MG63 (cell line): ENCODE measurements at regions not wholly inside any gene's neighbourhood (a gene's known extent, or its start where the extent isn't known, plus 50 kb on each side); places are given as distances from the start of the nearest gene placed in this dataset.

Source experiments
- DNase-seq: peaks from one replicate; pipeline ENCODE4 v3.0.0-alpha.2; 2020
- H3K27me3 ChIP-seq: fragments of 250-450 bp; sonication (Bioruptor Pico); 2 replicates; pipeline ENCODE4 v1.5.1; 2020; ENCODE audit warnings: mild to moderate bottlenecking, moderate library complexity
- H3K36me3 ChIP-seq: fragments of 250-450 bp; sonication (Bioruptor Pico); 2 replicates; pipeline ENCODE4 v1.5.1; 2020; ENCODE audit warnings: mild to moderate bottlenecking, moderate library complexity
- H3K4me3 ChIP-seq: fragments of 250-450 bp; sonication (Bioruptor Pico); 2 replicates; pipeline ENCODE4 v1.5.1; 2020; ENCODE audit warnings: mild to moderate bottlenecking, moderate library complexity
- H3K9me3 ChIP-seq: fragments of 250-450 bp; sonication (Bioruptor Pico); 2 replicates; pipeline ENCODE4 v1.5.1; 2020; ENCODE audit warnings: mild to moderate bottlenecking, moderate library complexity

- DNase-seq: no peak
- Histone ChIP-seq H3K4me3 (no peak overlapping the region), H3K36me3 (no peaks in the 10 kb centered on the region), H3K27me3 (no peaks in the 10 kb centered on the region), H3K9me3 (no peaks in the 10 kb centered on the region)
Observed at GRCh38 chr2:78589871-78590270, 435.6 kb upstream of the REG3G start.

- Histone ChIP-seq H3K9me3 (no peaks in the 10 kb centered on the region), H3K27me3 (no peaks in the 10 kb centered on the region), H3K4me3 (no peak overlapping the region), H3K36me3 (no peaks in the 10 kb centered on the region)
- no peak for DNase-seq
Observed at GRCh38 chr2:78592491-78592890, 433.0 kb upstream of the REG3G start.

DNA sequence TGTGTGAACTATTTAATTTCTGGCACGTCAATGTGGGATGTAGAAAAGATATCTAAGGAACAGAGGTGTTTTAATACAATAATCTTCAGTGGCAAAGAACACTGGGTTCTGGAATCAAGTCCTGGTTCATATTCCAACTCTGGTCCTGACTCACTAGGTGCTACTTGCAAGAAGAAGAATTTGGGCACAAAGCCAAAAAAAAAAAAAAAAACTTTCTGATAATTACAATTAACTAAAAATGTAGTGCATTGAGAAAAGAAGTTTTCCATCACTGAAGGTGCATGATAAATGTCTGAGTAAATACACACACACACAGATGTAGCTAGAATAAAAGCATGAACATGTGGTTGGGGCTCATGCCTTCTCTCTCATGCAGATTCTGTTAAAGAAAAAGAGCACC lies 424.4 kb upstream of the REG3G start:
- Histone ChIP-seq H3K4me3 (no peak overlapping the region), H3K9me3 (no peaks in the 10 kb centered on the region), H3K27me3 (no peaks in the 10 kb centered on the region), H3K36me3 (no peaks in the 10 kb centered on the region)
- DNase-seq: no peak

GRCh38 chr2:78602862-78603261 lies 422.6 kb upstream of the REG3G start:
- Histone ChIP-seq H3K27me3 (no peaks in the 10 kb centered on the region), H3K9me3 (no peaks in the 10 kb centered on the region), H3K36me3 (no peaks in the 10 kb centered on the region), H3K4me3 (no peak overlapping the region)
- no peak for DNase-seq

- Histone ChIP-seq H3K9me3 (no peaks in the 10 kb centered on the region), H3K36me3 (no peaks in the 10 kb centered on the region), H3K4me3 (no peak overlapping the region), H3K27me3 (no peaks in the 10 kb centered on the region)
- DNase-seq: no peak
Observed at GRCh38 chr2:78606895-78607294, 418.6 kb upstream of the REG3G start.

DNA sequence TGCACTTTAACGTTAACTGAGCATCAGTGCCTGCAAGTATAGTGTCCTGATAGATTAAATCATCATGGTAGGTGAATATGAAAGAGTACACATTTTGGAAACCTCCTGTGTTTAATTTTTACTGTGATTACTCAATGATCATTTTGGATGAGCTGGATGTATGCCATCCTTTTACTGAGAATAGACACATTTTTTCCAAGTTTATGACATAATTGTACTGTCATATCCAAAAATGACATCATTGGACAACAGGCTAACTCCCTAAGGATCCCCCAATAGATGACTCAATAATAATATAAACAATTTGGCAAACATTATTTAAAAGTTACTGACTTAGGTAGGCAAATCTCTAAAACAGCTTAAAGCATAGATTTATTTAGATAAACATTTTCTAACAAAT lies 410.8 kb upstream of the REG3G start:
- H3K36me3 ChIP-seq: no peaks in the 10 kb centered on the region
- DNase-seq: no peak
- H3K27me3 ChIP-seq: no peaks in the 10 kb centered on the region
- H3K9me3 ChIP-seq: no peaks in the 10 kb centered on the region
- H3K4me3 ChIP-seq: no peak overlapping the region

DNA sequence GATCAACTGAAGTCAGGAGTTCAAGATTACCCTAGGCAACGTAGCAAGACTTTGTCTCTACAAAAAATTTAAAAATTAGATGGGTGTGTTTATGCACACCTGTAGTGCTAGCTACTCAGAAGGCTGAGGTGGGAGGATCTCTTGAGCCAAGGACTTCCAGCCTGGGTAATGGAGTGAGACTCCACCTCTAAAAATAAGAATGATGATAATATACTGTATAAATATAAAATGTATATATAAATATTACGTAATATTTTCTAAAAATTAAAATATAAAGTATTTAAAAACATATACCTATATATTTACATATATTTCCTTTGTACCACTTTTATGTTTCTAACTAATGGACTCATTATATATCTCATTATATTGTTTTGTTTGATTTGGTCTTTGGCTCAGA lies 409.5 kb upstream of the REG3G start:
- no peaks in the 10 kb centered on the region for H3K36me3 ChIP-seq
- no peaks in the 10 kb centered on the region for H3K9me3 ChIP-seq
- no peak for DNase-seq
- H3K4me3 ChIP-seq: no peak overlapping the region
- H3K27me3 ChIP-seq: no peaks in the 10 kb centered on the region

DNA sequence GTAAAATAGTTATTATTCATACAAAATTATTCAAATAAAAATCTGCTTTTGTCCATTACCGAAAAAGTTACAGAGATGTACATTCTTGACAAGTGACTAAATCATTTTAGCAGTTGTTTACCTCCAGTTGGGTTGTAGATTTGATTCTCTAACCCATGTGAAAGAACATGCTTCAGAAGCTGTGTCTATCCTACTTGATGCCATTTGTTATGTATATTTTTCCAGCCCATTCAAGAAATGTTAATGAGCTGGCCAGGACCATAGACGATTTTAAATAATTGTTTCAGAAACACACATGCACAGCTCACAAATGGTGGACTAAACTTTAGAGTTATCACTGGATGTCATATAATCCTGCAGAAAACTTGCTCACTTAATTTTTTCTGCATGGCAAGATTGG lies 391.1 kb upstream of the REG3G start:
- Histone ChIP-seq H3K36me3 (no peaks in the 10 kb centered on the region), H3K4me3 (no peak overlapping the region), H3K27me3 (no peaks in the 10 kb centered on the region), H3K9me3 (no peaks in the 10 kb centered on the region)
- no peak for DNase-seq

DNA sequence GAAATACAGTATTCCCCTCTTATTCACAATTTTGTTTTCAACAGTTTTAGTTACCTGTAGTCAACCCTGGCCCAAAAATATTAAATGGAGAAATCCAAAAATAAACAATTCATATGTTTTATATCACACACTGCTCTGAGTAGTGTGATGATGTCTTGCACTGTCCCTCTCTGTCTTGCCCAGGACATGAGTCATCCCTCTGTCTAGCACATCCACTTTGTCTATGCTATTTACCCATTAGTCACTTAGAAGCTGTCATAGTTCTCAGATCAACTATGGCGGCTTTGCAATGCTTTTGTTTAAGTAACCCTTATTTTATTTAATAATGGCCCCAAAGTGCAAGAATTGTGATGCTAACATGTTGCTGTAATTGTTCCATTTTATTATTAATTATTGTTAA lies 380.6 kb upstream of the REG3G start:
- Histone ChIP-seq H3K27me3 (no peaks in the 10 kb centered on the region), H3K9me3 (no peaks in the 10 kb centered on the region), H3K4me3 (no peak overlapping the region), H3K36me3 (no peaks in the 10 kb centered on the region)
- DNase-seq: no peak

- no peaks in the 10 kb centered on the region for H3K9me3 ChIP-seq
- DNase-seq: no peak
- no peak overlapping the region for H3K4me3 ChIP-seq
Observed at GRCh38 chr2:78646533-78647364, 378.8 kb upstream of the REG3G start.

DNA sequence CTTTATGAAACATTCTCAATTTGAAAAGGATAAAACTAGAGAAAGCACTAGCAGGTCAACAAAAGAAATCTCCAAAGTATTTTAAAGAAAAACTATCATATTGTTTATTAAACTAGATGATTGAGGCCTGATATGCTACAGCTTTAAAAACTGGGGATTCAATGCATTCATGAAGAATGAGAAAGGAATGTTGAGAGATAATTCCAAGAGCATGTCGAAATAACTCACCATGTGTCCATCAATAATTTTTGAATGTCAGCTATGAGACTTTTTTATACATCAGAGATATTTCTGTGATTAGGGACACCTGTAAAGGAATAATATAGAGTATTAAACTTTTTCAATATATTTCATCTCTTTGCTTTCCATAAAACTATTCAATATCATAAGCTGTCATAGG lies 376.9 kb upstream of the REG3G start:
- Histone ChIP-seq H3K4me3 (no peak overlapping the region), H3K9me3 (no peaks in the 10 kb centered on the region), H3K36me3 (no peaks in the 10 kb centered on the region), H3K27me3 (no peaks in the 10 kb centered on the region)
- DNase-seq: no peak

More at GRCh38 chr2:78646533-78647364, 378.8 kb upstream of the REG3G start:
- H3K27me3 ChIP-seq: no peaks in the 10 kb centered on the region
- H3K36me3 ChIP-seq: no peaks in the 10 kb centered on the region

- DNase-seq: no peak
- Histone ChIP-seq H3K9me3 (no peaks in the 10 kb centered on the region), H3K4me3 (no peak overlapping the region), H3K27me3 (no peaks in the 10 kb centered on the region), H3K36me3 (no peaks in the 10 kb centered on the region)
Observed at GRCh38 chr2:78654941-78655340, 370.6 kb upstream of the REG3G start.

GRCh38 chr2:78676921-78677696 lies 348.4 kb upstream of the REG3G start:
- no peaks in the 10 kb centered on the region for H3K9me3 ChIP-seq
- no peaks in the 10 kb centered on the region for H3K36me3 ChIP-seq
- no peaks in the 10 kb centered on the region for H3K27me3 ChIP-seq
- DNase-seq: no peak
- H3K4me3 ChIP-seq: no peak overlapping the region

DNA sequence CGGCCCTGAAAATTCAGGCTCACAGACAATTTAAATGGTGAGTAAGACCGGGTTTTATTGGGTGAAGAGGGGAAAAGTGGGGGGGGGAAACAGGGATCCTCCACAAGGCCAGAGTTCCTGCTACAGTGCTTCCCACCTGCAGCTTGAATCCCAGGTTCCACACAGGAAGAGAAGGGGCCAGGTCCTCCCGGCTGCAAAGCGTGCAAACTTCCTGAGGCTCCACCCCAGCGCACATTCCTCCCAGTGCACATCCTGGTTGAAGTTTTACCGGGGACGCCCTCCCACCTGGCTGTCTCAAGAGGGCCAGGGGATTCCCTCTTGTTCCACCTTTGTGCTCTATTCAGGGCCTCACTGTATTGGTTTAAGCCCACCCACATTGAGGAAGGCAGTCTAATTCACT lies 347.7 kb upstream of the REG3G start:
- H3K4me3 ChIP-seq: no peak overlapping the region
- H3K27me3 ChIP-seq: no peaks in the 10 kb centered on the region
- no peak for DNase-seq
- H3K9me3 ChIP-seq: no peaks in the 10 kb centered on the region
- no peaks in the 10 kb centered on the region for H3K36me3 ChIP-seq

DNA sequence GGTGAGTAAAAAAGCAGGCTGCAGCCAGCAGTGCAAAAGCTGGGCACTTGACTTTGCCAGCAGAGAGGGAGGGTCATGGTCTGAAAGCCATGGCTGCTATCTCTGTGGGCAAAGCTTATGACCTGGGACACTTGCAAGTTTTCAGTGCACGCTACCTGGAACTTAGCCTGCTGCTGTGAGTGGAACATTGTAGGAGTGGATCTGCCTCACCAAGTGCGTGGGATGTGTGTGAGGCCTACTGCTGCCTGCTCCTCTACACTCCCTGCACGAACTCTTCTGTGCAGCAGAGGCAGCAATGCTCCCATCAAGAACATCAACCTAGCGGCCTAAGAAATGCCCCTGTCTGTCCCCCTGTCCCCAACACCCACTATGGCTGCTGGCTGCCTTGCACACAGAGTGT lies 344.1 kb upstream of the REG3G start:
- no peak overlapping the region for H3K4me3 ChIP-seq
- H3K9me3 ChIP-seq: no peaks in the 10 kb centered on the region
- no peak for DNase-seq
- H3K36me3 ChIP-seq: no peaks in the 10 kb centered on the region
- no peaks in the 10 kb centered on the region for H3K27me3 ChIP-seq

DNA sequence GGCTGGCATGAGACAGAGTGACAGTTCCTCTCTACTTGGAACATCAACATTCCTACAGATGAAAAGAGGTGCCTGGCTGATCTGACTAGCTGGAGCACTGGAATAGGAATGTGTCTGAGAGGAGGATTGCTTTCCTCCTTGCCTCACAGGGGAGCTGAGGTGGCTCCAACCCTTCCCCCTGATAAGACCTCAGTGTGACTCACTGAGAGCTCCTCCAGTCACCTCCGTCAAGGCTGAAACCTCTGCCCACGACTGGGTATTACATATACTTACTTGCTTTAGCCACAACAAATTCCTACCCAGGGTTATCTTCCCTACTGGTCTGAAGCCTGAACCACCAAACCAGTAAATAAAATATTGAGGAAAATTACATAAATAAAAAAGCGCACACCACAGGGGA lies 342.7 kb upstream of the REG3G start:
- H3K9me3 ChIP-seq: no peaks in the 10 kb centered on the region
- H3K36me3 ChIP-seq: no peaks in the 10 kb centered on the region
- H3K27me3 ChIP-seq: no peaks in the 10 kb centered on the region
- H3K4me3 ChIP-seq: no peak overlapping the region
- DNase-seq: no peak

GRCh38 chr2:78686625-78687153 lies 338.8 kb upstream of the REG3G start:
- H3K4me3 ChIP-seq: no peak overlapping the region
- H3K9me3 ChIP-seq: no peaks in the 10 kb centered on the region
- DNase-seq: no peak
- no peaks in the 10 kb centered on the region for H3K27me3 ChIP-seq
- no peaks in the 10 kb centered on the region for H3K36me3 ChIP-seq

DNA sequence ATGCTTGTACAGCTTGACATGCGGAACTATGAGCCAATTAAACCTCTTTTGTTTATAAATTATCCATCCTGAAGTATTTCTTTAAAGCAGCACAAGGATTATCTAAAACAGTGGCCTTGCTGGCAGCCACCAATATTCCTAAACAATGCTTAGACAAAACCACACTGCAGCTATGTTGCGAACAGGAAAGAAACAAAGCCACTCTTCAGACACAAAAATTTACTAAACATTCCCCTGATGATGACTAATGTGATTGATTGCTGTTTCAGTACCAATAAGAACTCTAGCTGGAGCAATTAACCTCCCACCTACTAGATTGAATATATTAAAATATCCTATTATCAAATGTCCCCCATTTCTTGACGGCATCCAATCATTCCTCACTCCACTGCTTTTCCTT lies 325.8 kb upstream of the REG3G start:
- no peak for DNase-seq
- H3K9me3 ChIP-seq: no peaks in the 10 kb centered on the region
- no peak overlapping the region for H3K4me3 ChIP-seq
- H3K36me3 ChIP-seq: no peaks in the 10 kb centered on the region
- no peaks in the 10 kb centered on the region for H3K27me3 ChIP-seq
